ENCODE measurements at regions not wholly inside any gene's neighbourhood (a gene's known extent, or its start where the extent isn't known, plus 50 kb on each side); places are given as distances from the start of the nearest gene placed in this dataset.
"Not testable (repeated sequence)": the region's sequence is repeated elsewhere in the genome, so short reads cannot be mapped to it uniquely, and the experiment has no call there.

- no peak for DNase-seq
These were observed 212.3 kb upstream of the HSF2 start for GRCh38 chr6:122187186-122187585.

- no peak for DNase-seq
These were observed 200.5 kb upstream of the HSF2 start for GRCh38 chr6:122198922-122199321.

GRCh38 chr6:122200440-122200839 lies 199.0 kb upstream of the HSF2 start:
- peak; percentile 45 for DNase-seq

GRCh38 chr6:122202576-122203137 lies 196.8 kb upstream of the HSF2 start:
- DNase-seq: no peak

- no peak for DNase-seq
These were observed 192.4 kb upstream of the HSF2 start for GRCh38 chr6:122207061-122207460.

GRCh38 chr6:122207794-122208193 lies 191.7 kb upstream of the HSF2 start:
- DNase-seq: no peak

- no peak for DNase-seq
These were observed 184.7 kb upstream of the HSF2 start for GRCh38 chr6:122214605-122215318.

GRCh38 chr6:122220254-122220653 lies 179.2 kb upstream of the HSF2 start:
- no peak for DNase-seq

GRCh38 chr6:122222761-122223160 lies 176.7 kb upstream of the HSF2 start:
- no peak for DNase-seq

GRCh38 chr6:122223251-122223650 lies 176.2 kb upstream of the HSF2 start:
- DNase-seq: no peak

- no peak for DNase-seq
These were observed 160.6 kb upstream of the HSF2 start for GRCh38 chr6:122238861-122239260.

- DNase-seq: no peak
These were observed 152.4 kb upstream of the HSF2 start for GRCh38 chr6:122246906-122247658.

GRCh38 chr6:122248001-122248669 lies 151.3 kb upstream of the HSF2 start:
- DNase-seq: no peak

GRCh38 chr6:122248844-122249243 lies 150.6 kb upstream of the HSF2 start:
- no peak for DNase-seq

- no peak for DNase-seq
These were observed 140.6 kb upstream of the HSF2 start for GRCh38 chr6:122258839-122259238.

GRCh38 chr6:122264557-122264956 lies 134.9 kb upstream of the HSF2 start:
- no peak for DNase-seq

- no peak for DNase-seq
These were observed 133.7 kb upstream of the HSF2 start for GRCh38 chr6:122265755-122266154.

- DNase-seq: no peak
These were observed 131.1 kb upstream of the HSF2 start for GRCh38 chr6:122268394-122268793.

- DNase-seq: no peak
These were observed 122.8 kb upstream of the HSF2 start for GRCh38 chr6:122276637-122277036.

GRCh38 chr6:122280105-122281021 lies 119.1 kb upstream of the HSF2 start:
- not testable (repeated sequence) for DNase-seq

- no peak for DNase-seq
These were observed 115.6 kb upstream of the HSF2 start for GRCh38 chr6:122283884-122284283.

- DNase-seq: no peak
These were observed 114.6 kb upstream of the HSF2 start for GRCh38 chr6:122284848-122285247.

Data from tongue (tissue), 1 donor.